GM12891 (cell line): ENCODE measurements at regions not wholly inside any gene's neighbourhood (a gene's known extent, or its start where the extent isn't known, plus 50 kb on each side); places are given as distances from the start of the nearest gene placed in this dataset.

Experiments used
- PAX5 ChIP-seq: IDR thresholded peaks from 2 replicates; pipeline ENCODE4 v1.6.1; 2011; ENCODE audit warnings: low read length, moderate library complexity, mild to moderate bottlenecking; ENCODE audit not compliant: insufficient read depth, severe bottlenecking
- POLR2A ChIP-seq: IDR thresholded peaks from 2 replicates; pipeline ENCODE4 v1.6.1; 2011; ENCODE audit warnings: low read depth, low read length, control low read depth
- POLR2AphosphoS5 ChIP-seq: IDR thresholded peaks from 2 replicates; pipeline ENCODE4 v1.6.1; 2011; ENCODE audit warnings: low read depth, low read length, control low read depth
- POU2F2 ChIP-seq: IDR thresholded peaks from 2 replicates; pipeline ENCODE4 v1.6.1; 2011; ENCODE audit warnings: low read depth, mild to moderate bottlenecking, control low read depth, low read length, moderate library complexity
- SPI1 ChIP-seq: IDR thresholded peaks from 2 replicates; pipeline ENCODE4 v1.6.1; 2011; ENCODE audit warnings: low read depth, low read length, control low read depth
- TAF1 ChIP-seq: IDR thresholded peaks from 2 replicates; pipeline ENCODE4 v1.6.1; 2011; ENCODE audit warnings: low read depth, low read length, control low read depth

DNA sequence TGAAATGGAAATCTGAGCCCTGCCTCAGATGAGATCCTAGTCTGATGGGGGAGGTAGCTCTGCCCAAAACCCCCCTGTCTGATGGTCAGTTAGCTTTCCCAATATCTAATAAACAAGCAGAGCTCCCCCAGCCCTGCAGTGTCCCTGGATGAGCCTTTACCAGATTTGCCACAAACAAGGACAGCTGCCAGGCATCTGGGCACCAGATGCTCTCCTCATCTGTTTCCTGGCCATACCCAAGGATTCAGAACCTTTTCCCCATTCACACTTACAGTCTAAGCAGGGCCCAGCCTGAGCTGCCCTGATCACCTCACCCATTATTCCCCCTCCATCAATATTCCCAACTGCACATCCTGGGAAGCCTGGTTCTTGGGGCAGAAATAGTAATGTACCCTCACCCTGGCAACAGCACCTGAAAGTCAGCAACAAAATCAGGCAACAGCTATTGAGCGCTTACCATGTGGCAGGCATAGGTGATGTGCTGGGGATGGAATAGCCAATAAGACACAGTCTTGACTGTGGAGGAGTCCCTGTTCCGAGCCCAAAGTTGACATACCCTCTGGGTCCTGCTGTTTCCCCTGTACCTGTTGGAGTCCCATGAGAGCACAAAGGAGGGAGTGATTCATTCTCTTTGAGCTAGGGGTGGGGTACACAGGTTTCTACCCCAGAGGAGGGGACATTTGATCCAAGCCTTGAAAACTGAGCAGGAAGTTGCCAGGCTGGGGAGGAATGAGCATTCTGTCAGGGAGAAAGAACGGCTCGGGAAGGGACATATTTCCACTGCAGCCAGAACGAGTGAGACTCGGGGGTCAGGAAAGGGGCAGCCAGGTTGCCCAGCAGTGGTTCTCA, 147.4 kb downstream of the TMEM132E start:
- TF ChIP-seq TAF1 (no peak), POLR2AphosphoS5 (no peak), PAX5 (no peak), POLR2A (no peak), SPI1 (no peak), POU2F2 (no peak)
